Upper lobe of left lung (tissue), 4 donors: ENCODE measurements at regions not wholly inside any gene's neighbourhood (a gene's known extent, or its start where the extent isn't known, plus 50 kb on each side); places are given as distances from the start of the nearest gene placed in this dataset.

Experiments used
- CTCF ChIP-seq, 6 experiments: fragments of 450-650 bp in 4 of 6; fragments of 200-600 bp in 2 of 6; sonication (generic) in 2 of 6; IDR thresholded peaks; one replicate each; pipeline ENCODE4 v1.5.1; 2016 to 2019; ENCODE audit warnings: antibody characterized with exemption in 6 of 6
- POLR2A ChIP-seq, 4 donors: fragments of 450-650 bp; IDR thresholded peaks; one replicate each; pipeline ENCODE4 v1.5.1; 2016 to 2017; ENCODE audit warnings: antibody characterized with exemption in 4 of 4, mild to moderate bottlenecking in 2 of 4

DNA sequence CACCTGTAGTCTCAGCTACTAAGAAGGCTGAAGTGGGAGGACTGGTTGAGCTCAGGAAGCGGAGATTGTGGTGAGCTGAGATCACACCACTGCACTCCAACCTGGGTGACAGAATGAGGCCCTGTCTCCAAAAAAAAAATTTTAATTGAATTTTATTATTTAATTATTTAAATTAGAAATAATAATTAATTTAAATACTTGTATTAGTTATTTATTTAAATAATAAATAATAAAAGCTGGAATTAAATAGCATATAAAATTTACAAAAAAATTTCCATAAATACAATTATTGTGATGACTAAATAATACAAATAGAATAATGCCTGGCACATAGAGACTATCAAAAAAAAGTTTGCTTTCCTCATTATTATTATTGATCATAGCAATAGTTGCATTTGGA, 371.5 kb downstream of the KCNA4 start:
- TF ChIP-seq POLR2A (IDR thresholded peaks at IDR 0.05): no peak
- TF ChIP-seq CTCF (IDR thresholded peaks at IDR 0.05): no peak
